ENCODE measurements at regions not wholly inside any gene's neighbourhood (a gene's known extent, or its start where the extent isn't known, plus 50 kb on each side); places are given as distances from the start of the nearest gene placed in this dataset.

GRCh38 chr11:134992981-134993380 lies 580.9 kb upstream of the B3GAT1 start (continued):
- TF ChIP-seq ARID4B (CRISPR knock-in tag; IDR thresholded peaks at IDR 0.05) (no peak), TCF15 (CRISPR knock-in tag; IDR thresholded peaks at IDR 0.05) (no peak), CTBP1 (IDR thresholded peaks at IDR 0.05; ENCODE audit: borderline replicate concordance) (no peak), ZNF551 (CRISPR knock-in tag; IDR thresholded peaks at IDR 0.05) (no peak), ZNF174 (CRISPR knock-in tag; IDR thresholded peaks at IDR 0.05) (no peak), KLF16 (IDR thresholded peaks at IDR 0.05) (no peak), PHF20 (IDR thresholded peaks at IDR 0.05; ENCODE audit: partially characterized antibody) (no peak), NR0B1 (IDR thresholded peaks at IDR 0.05; ENCODE audit: partially characterized antibody) (no peak), CHD2 (IDR thresholded peaks at IDR 0.05; ENCODE audit: low read depth, low read length) (no peak), NFE2L1 (tag; IDR thresholded peaks at IDR 0.05; ENCODE audit: borderline replicate concordance, low read depth) (no peak), ZNF589 (CRISPR knock-in tag; IDR thresholded peaks at IDR 0.05; ENCODE audit: low read depth) (no peak), NKRF (IDR thresholded peaks at IDR 0.05; ENCODE audit: borderline replicate concordance) (no peak)
